NCI-H2029 treated with DMSO at 0.1 percent for 48 hours (cell line): ENCODE measurements at regions not wholly inside any gene's neighbourhood (a gene's known extent, or its start where the extent isn't known, plus 50 kb on each side); places are given as distances from the start of the nearest gene placed in this dataset.
"Not testable (repeated sequence)": the region's sequence is repeated elsewhere in the genome, so short reads cannot be mapped to it uniquely, and the experiment has no call there.

Experiments used
- DNase-seq: peaks from one replicate; lab custom pipeline; 2025; lab: John Stamatoyannopoulos, UW

DNA sequence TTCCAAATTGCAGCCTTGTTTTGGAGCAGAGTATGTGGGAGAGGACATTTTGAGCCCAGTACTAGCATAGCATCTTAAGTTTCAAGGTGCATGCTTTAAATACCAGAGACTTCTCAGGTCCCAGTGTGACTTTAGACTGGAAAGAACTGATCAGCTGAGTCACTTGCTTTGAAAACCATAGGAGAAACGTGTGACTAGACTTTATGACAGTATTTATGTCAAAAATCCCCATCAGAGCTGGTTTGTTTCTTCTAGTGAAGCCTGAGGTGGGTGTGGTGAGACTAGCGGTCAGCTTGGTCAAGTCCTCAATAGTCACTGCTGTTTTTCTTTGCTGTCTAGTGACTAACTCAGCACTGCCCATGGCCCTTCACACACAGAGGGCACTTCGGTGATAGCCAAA, 724.2 kb downstream of the GATA3 start:
- DNase-seq: no peak

GRCh38 chr10:8787649-8788048, 733.2 kb downstream of the GATA3 start:
- no peak for DNase-seq

- DNase-seq: no peak
Measured at GRCh38 chr10:8790390-8790789, 735.9 kb downstream of the GATA3 start.

- DNase-seq: no peak
Measured at GRCh38 chr10:8794860-8795259, 740.4 kb downstream of the GATA3 start.

- DNase-seq: no peak
Measured at GRCh38 chr10:8800426-8800825, 745.9 kb downstream of the GATA3 start.

DNA sequence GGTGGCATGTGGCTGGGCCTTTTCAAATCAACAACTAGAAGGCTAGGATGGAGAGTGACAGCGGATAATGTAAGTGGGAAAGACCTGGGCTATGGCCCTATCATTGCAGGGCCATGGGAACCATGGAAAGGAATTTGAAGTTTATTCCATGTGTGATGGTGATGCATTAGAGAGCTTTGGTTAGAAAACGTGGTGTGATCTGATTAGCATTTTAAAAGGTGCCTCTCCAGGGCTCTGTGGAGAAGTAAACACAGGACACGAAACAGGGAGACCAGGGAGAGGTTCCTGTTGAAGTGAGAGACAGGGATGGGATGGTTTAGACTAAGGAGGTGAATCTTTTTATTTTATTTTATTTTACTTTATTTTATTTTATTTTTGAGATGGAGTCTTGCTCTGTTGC, 749.5 kb downstream of the GATA3 start:
- no peak for DNase-seq

GRCh38 chr10:8810677-8811076, 756.2 kb downstream of the GATA3 start:
- DNase-seq: no peak

DNA sequence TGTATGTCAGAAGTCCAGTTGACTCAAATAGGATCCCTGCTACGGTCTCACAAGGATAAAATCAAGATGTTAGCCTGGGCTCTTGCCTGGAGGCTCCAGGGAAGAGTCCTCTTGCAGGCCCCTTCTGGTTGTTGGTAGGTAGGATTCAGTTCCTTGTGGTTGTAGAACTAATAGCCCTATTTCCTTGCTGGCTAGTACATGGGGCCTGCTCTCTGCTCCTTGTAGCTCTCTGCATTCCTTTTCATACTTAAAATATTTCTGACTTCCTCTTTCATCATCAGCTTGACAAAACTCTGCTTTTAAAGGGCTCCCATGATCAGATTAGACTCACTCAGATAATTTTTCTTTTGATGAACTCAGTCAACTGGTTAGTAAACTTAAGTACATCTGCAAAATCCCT, 756.7 kb downstream of the GATA3 start:
- no peak for DNase-seq

- no peak for DNase-seq
Measured at GRCh38 chr10:8815969-8816368, 761.5 kb downstream of the GATA3 start.

- no peak for DNase-seq
Measured at GRCh38 chr10:8817299-8817698, 762.8 kb downstream of the GATA3 start.

GRCh38 chr10:8825611-8826010, 771.1 kb downstream of the GATA3 start:
- DNase-seq: no peak

DNA sequence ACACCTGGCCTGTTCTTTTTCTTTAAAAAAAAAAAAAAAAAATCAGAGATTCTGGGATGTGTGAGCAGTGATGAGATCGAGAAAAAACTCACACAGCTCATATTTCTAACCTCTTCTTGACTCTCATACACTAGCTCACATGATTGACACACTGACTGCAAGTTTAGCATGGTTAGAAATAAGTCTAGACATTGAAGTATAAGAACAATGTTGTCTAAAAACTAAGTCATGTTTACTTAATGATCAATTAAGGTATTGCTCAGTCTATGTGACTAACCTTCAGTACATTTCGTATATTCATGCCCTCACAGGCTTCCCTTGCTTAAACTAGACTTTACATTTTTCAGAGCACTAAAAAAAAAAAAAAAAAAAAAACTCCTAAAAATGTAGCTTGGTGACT, 775.1 kb downstream of the GATA3 start:
- DNase-seq: no peak

DNA sequence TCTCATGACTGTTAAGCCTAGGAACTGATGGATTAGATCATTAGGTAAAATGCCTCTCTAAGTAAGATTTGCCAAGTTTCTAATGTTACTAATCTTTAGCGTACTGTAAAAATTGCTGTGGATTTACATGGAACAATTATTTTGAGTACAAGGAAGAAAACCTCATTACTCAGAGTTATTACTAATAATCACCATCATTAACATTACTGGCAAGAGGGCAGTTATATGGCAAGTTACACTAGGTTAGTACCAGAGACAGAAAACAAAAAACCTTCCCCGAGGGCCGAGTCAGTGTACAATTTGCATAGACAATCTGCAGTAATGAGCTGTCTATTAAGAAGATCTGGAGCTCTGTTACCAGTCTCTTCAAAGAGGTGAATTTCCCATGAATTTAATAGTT, 775.6 kb downstream of the GATA3 start:
- DNase-seq: no peak

DNA sequence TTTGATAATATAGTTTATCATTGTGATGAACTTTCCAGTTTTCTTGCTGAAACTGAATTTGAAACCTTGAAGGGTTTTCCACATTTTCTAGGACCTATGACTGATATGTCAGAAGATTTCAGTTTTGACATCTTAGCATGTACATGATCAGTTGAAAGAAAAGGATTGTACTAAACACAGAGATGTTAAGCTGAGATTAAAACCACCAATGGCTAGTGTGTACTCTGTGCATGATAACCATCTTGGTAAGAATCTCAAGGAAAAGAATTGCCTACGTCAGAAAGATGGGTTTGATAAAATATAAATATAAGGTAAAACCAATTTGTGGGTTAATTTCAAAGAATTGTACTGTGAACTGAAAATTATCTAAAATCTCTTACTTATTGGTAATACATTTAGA, 776.4 kb downstream of the GATA3 start:
- no peak for DNase-seq

GRCh38 chr10:8835453-8836167, 781.1 kb downstream of the GATA3 start:
- DNase-seq: no peak

GRCh38 chr10:8840356-8840755, 785.9 kb downstream of the GATA3 start:
- no peak for DNase-seq

GRCh38 chr10:8844141-8844540, 789.7 kb downstream of the GATA3 start:
- DNase-seq: no peak

DNA sequence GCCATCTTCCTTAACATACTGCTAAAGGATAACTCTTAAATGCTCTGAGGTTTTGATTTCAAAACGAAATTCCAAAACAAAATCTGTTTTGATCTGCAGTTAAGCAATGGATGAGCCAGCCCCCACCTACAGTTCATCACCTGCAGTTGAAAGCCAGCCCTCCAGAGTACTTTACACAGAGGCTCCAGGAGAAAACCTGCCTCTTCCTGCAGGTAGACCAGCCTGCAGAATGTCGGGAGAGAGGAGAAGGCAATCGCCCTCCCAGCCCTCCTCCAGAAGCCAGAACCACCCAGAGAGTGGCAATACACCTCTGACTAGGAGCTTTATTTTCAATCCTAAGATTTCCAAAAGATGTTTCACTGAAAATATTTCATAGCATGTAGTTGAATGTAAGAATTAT, 798.1 kb downstream of the GATA3 start:
- no peak for DNase-seq

- no peak for DNase-seq
Measured at GRCh38 chr10:8853048-8853447, 798.6 kb downstream of the GATA3 start.

DNA sequence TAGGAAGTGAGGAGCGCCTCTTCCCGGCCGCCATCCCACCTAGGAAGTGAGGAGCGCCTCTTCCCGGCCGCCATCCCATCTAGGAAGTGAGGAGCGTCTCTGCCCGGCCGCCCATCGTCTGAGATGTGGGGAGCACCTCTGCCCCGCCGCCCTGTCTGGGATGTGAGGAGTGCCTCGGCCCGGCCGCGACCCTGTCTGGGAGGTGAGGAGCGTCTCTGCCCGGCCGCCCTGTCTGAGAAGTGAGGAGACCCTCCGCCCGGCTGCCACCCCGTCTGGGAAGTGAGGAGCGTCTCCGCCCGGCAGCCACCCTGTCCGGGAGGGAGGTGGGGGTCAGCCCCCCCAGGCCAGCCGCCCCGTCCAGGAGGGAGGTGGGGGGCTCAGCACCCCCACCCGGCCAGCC, 814.4 kb downstream of the GATA3 start:
- DNase-seq: not testable (repeated sequence)

DNA sequence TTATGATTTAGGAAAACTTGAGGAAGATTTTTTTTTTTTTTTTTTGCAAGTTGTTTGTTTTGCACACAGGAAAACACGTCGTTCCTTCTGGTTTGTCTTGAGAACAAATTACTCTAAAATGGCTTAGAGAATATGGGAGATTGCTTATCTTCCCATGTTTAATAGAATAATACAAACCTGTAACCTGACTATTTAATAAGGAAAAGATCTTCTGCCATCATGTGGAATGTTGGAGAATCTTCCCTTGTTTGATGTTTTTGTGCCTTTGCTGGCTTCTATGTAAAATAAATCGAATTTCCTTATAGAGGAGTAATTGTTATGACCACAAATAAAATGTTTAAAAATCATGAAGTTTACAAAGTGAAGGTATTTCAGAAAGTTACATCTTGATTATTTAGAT, 818.8 kb downstream of the GATA3 start:
- no peak for DNase-seq

GRCh38 chr10:8874268-8874667, 819.8 kb downstream of the GATA3 start:
- no peak for DNase-seq

DNA sequence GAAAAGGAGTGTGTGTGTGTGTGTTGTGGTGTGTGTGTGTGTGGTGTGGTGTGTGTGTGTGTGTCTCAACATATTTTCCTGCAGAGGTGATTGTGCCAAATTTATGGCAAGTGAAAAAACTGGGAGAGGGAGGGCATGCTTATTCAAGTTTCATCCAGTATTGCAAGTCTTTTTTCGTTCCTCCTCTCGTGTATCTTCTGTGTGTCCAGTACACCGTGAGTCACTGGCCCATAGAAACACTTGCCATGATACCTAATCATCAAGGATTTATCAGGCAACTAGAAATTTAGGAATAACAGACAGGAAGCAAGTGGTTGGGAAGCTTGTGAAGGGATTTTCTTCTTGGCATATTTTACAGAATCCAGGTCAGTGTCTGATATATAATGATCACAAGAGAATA, 820.5 kb downstream of the GATA3 start:
- DNase-seq: no peak

GRCh38 chr10:8876171-8876570, 821.7 kb downstream of the GATA3 start:
- no peak for DNase-seq

DNA sequence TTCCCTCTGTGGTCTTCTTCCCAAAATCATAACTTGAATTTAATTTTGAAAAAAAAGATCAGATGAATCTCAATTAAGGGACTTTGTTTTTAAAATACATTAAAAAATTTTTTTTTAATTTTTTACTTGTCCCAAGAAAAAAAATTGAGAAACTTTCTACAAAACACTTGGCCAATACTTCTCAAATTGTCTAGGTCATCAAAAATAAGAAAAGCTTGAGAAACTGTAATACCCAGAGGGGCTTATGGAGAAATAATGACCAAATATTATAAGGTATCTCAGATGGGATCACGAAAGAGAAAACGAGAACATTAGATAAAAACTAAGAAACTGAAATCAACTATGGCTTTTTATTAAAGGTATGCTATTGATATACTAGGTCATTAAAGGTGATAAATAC, 835.0 kb downstream of the GATA3 start:
- DNase-seq: no peak
